PC-9 (cell line): ENCODE measurements at regions not wholly inside any gene's neighbourhood (a gene's known extent, or its start where the extent isn't known, plus 50 kb on each side); places are given as distances from the start of the nearest gene placed in this dataset.

Source experiments
- BruUV-seq: library from RNA; stranded (reverse); fragments of 400-500 nt; replicated peaks from 2 replicates; lab custom pipeline; 2021; lab: Mats Ljungman, UMichigan
- CTCF ChIA-PET: fragments of 300-600 bp; sonication (Branson Sonifier 250); formaldehyde crosslinking; loops from one replicate; lab custom pipeline; 2022; ENCODE audit warnings: antibody characterized with exemption; lab: Charles Lee
- POLR2A ChIA-PET: fragments of 300-600 bp; sonication (Branson Sonifier 250); formaldehyde crosslinking; loops from one replicate; lab custom pipeline; 2022; ENCODE audit warnings: antibody characterized with exemption; ENCODE audit not compliant: unreplicated experiment; lab: Charles Lee
- DNase-seq, 2 experiments: peaks; one replicate each; pipeline versions ENCODE4 v3.0.0 to v3.0.0-alpha.2; 2015 to 2022; ENCODE audit warnings: mixed read lengths in 1 of 2
- H2AFZ ChIP-seq: fragments of 200-600 bp; sonication (generic); 2 replicates; pipeline ENCODE4 v1.8.1; 2017; ENCODE audit warnings: antibody characterized with exemption
- H3F3A ChIP-seq: fragments of 200-600 bp; sonication (generic); 2 replicates; pipeline ENCODE4 v1.8.1; 2017; ENCODE audit warnings: antibody characterized with exemption, mild to moderate bottlenecking, low read depth; ENCODE audit not compliant: insufficient read depth
- H3K27ac ChIP-seq: fragments of 200-600 bp; sonication (generic); 2 replicates; pipeline ENCODE4 v1.6.1; 2016; ENCODE audit warnings: mixed run types
- H3K27me3 ChIP-seq: fragments of 200-600 bp; sonication (generic); 2 replicates; pipeline ENCODE4 v1.6.1; 2016; ENCODE audit warnings: low read depth, mixed run types; ENCODE audit not compliant: insufficient read depth
- H3K36me3 ChIP-seq: fragments of 200-600 bp; sonication (generic); 2 replicates; pipeline ENCODE4 v1.6.1; 2016; ENCODE audit warnings: low read depth, mixed run types
- H3K4me1 ChIP-seq: fragments of 200-600 bp; sonication (generic); replicated peaks from 2 replicates; pipeline ENCODE4 v1.6.1; 2016; ENCODE audit warnings: mixed run types; ENCODE audit not compliant: insufficient read depth
- H3K4me2 ChIP-seq: fragments of 200-600 bp; sonication (generic); 2 replicates; pipeline ENCODE4 v1.6.1; 2017; ENCODE audit warnings: mixed run types
- H3K4me3 ChIP-seq: fragments of 200-600 bp; sonication (generic); 2 replicates; pipeline ENCODE4 v1.6.1; 2016; ENCODE audit warnings: mixed run types
- H3K79me2 ChIP-seq: fragments of 200-600 bp; sonication (generic); 2 replicates; pipeline ENCODE4 v1.6.1; 2017; ENCODE audit warnings: low read depth, mixed run types
- H3K9me2 ChIP-seq: fragments of 200-600 bp; sonication (generic); 2 replicates; pipeline ENCODE4 v1.8.1; 2017; ENCODE audit warnings: mild to moderate bottlenecking; ENCODE audit not compliant: insufficient read depth
- H3K9me3 ChIP-seq: fragments of 200-600 bp; sonication (generic); 2 replicates; pipeline ENCODE4 v1.8.1; 2016; ENCODE audit warnings: low read depth; ENCODE audit not compliant: insufficient read depth
- H4K20me1 ChIP-seq: fragments of 200-600 bp; sonication (generic); 2 replicates; pipeline ENCODE4 v1.8.1; 2017; ENCODE audit not compliant: insufficient read depth
- EZH2 ChIP-seq: fragments of 200-600 bp; sonication (generic); IDR thresholded peaks from 2 replicates; pipeline ENCODE4 v1.8.0; 2017; ENCODE audit warnings: antibody characterized with exemption, low read depth
- intact Hi-C: fragments of 100-400 bp; cut with micrococcal nuclease; formaldehyde crosslinking; loops from one replicate; pipeline ENCODE4 v1.10.0; 2022; ENCODE audit not compliant: unreplicated experiment
- TF ChIP-seq, protein P1 (sequence below): fragments of 200-600 bp; sonication (generic); conservative IDR thresholded peaks from 2 replicates; pipeline ENCODE4 v1.6.1; 2017; ENCODE audit warnings: mixed run types, antibody characterized with exemption, mild to moderate bottlenecking, moderate library complexity

DNA sequence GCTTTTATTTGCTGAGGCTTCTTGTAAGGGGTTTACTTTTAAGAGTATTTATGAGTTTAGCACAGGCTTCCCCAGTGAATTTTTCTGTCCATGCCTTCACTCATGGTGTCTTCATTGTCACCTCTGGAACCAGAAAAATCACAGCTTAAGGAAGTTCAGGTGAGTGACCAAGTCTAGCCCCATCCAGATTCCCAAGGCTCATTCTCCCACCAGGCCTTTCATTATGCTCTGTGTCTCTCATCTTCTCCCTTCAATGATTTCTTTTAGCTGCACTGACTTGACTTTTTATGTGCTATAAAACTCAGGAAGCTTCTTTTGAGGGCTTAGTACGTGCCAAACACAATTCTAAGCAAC is 64.9 kb upstream of the NEDD9 start:
- Histone ChIP-seq H4K20me1 (no peaks in the 10 kb centered on the region), H3K9me2 (no peaks in the 10 kb centered on the region), H3K4me2 (no peak overlapping the region), H3K27ac (no peak overlapping the region), H3K9me3 (no peaks in the 10 kb centered on the region), H3K4me1 (no peaks in the 10 kb centered on the region), H3F3A (no peaks in the 10 kb centered on the region), H3K36me3 (no peaks in the 10 kb centered on the region), H3K4me3 (no peak overlapping the region), H3K27me3 (no peaks in the 10 kb centered on the region), H2AFZ (no peak overlapping the region), H3K79me2 (no peaks in the 10 kb centered on the region)
- TF ChIP-seq EZH2: no peak
- TF ChIP-seq, protein P1, sequence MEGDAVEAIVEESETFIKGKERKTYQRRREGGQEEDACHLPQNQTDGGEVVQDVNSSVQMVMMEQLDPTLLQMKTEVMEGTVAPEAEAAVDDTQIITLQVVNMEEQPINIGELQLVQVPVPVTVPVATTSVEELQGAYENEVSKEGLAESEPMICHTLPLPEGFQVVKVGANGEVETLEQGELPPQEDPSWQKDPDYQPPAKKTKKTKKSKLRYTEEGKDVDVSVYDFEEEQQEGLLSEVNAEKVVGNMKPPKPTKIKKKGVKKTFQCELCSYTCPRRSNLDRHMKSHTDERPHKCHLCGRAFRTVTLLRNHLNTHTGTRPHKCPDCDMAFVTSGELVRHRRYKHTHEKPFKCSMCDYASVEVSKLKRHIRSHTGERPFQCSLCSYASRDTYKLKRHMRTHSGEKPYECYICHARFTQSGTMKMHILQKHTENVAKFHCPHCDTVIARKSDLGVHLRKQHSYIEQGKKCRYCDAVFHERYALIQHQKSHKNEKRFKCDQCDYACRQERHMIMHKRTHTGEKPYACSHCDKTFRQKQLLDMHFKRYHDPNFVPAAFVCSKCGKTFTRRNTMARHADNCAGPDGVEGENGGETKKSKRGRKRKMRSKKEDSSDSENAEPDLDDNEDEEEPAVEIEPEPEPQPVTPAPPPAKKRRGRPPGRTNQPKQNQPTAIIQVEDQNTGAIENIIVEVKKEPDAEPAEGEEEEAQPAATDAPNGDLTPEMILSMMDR: no peak
- intact Hi-C loops: no loop called here
- ChIA-PET CTCF (interaction anchor here (0.6 kb wide), 1 partner anchor 47 kb away, joined by 18 read pairs; no protein-coding TSS in a partner anchor), POLR2A (no interaction called here)
- BruUV-seq: no TSS peak
- no peak for DNase-seq

DNA sequence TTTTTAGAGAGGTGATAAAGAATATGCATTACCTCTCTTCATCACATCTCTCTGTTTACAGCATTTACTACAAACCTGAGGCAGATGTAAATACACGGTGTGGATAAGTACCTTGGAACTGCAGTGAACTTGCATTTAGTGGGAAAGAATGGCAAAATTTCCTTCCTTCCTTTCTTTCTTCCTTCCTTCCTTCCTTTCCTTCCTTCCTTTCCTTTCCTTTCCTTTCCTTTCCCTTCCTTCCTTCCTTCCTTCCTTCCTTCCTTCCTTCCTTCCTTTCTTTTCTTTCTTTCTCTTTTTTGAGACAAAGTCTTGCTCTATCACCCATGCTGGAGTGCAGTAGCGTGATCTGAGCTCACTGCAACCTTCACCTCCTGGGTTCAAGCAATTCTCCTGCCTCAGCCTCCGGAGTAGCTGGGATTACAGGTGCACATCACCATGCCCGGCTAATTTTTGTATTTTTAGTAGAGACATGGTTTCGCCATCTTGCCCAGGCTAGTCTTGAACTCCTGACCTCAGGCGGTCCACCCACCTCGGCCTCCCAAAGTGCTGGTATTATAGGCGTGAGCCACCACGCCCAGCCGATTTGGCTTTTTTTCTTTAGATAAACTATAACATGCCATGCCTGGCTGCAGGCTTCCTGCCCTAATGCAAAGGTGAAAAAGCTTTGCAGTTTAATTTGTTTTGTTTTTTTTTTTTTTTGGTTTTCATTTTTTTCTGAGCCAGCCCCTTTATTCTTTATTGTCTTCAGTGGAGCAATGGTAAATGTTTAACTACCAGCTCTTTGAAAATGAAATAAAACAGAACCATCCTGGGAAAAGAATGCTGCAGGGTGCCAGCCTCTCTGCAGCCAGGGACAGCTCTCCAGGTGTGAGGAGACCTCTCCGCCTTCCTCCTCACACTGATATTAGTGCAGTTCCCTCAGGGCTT is 64.2 kb upstream of the NEDD9 start:
- Histone ChIP-seq H3K79me2 (no peaks in the 10 kb centered on the region), H3K27ac (no peak overlapping the region), H3K27me3 (no peaks in the 10 kb centered on the region), H3K4me2 (no peak overlapping the region), H3F3A (no peaks in the 10 kb centered on the region), H3K9me3 (no peaks in the 10 kb centered on the region), H3K4me3 (no peak overlapping the region), H4K20me1 (no peaks in the 10 kb centered on the region), H3K9me2 (no peaks in the 10 kb centered on the region), H2AFZ (no peak overlapping the region), H3K36me3 (no peaks in the 10 kb centered on the region), H3K4me1 (no peaks in the 10 kb centered on the region)
- DNase-seq: no peak
- intact Hi-C loops: no loop called here
- CTCF ChIA-PET: interaction anchor here (0.6 kb wide), 1 partner anchor 48 kb away, joined by 18 read pairs; no protein-coding TSS in a partner anchor
- no TSS peak for BruUV-seq
- POLR2A ChIA-PET: no interaction called here
- no peak for TF ChIP-seq EZH2
- TF ChIP-seq, protein P1: no peak

DNA sequence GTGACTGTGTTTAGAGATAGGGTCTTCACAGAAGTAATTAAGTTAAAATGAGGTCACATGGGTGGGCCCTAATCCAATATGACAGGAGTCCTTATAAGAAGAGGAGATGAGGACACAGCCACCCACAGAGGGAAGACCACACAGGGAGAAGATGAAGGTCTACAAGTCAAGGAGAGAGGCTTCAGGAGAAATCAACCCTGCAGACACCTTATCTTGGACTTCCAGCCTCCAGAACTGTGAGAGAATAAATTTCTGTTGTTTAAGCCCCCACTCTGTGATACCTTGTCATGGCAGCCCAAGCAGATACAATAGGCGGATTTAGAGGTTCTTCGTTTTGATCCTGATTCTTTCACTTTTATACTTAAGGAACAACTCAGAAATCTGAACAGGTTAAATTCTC is 63.5 kb upstream of the NEDD9 start:
- BruUV-seq: no TSS peak
- H3K36me3 ChIP-seq: no peaks in the 10 kb centered on the region
- TF ChIP-seq EZH2: no peak
- TF ChIP-seq, protein P1: no peak
- no peaks in the 10 kb centered on the region for H3K27me3 ChIP-seq
- no peak overlapping the region for H3K27ac ChIP-seq
- no peaks in the 10 kb centered on the region for H3K9me3 ChIP-seq
- intact Hi-C loops: no loop called here
- no peak overlapping the region for H3K4me3 ChIP-seq
- no peaks in the 10 kb centered on the region for H3F3A ChIP-seq
- H3K9me2 ChIP-seq: no peaks in the 10 kb centered on the region
- CTCF ChIA-PET: no interaction called here
- H4K20me1 ChIP-seq: no peaks in the 10 kb centered on the region
- no peak overlapping the region for H3K4me2 ChIP-seq
- DNase-seq: no peak
- H3K4me1 ChIP-seq: no peaks in the 10 kb centered on the region
- no peaks in the 10 kb centered on the region for H3K79me2 ChIP-seq
- POLR2A ChIA-PET: no interaction called here
- H2AFZ ChIP-seq: no peak overlapping the region
